H9 (cell line): ENCODE measurements at regions not wholly inside any gene's neighbourhood (a gene's known extent, or its start where the extent isn't known, plus 50 kb on each side); places are given as distances from the start of the nearest gene placed in this dataset.

Source experiments
- DNase-seq: peaks from one replicate; pipeline ENCODE4 v3.0.0-alpha.2; 2017
- H2AFZ ChIP-seq: one replicate; pipeline ENCODE4 v1.6.1; 2013; ENCODE audit warnings: mild to moderate bottlenecking, low read length, control low read depth, moderate library complexity
- H2AK5ac ChIP-seq: 2 replicates; pipeline ENCODE4 v1.6.1; 2013; ENCODE audit warnings: low read length, control low read depth, mixed read lengths; ENCODE audit not compliant: insufficient read length
- H2BK120ac ChIP-seq: one replicate; pipeline ENCODE4 v1.6.1; 2013; ENCODE audit warnings: low read depth, mild to moderate bottlenecking, low read length, control low read depth, inconsistent platforms; ENCODE audit not compliant: poor library complexity, severe bottlenecking
- H2BK12ac ChIP-seq: 2 replicates; pipeline ENCODE4 v1.6.1; 2013; ENCODE audit warnings: low read length, control low read depth, mixed read lengths, low read depth; ENCODE audit not compliant: insufficient read length
- H2BK15ac ChIP-seq: 2 replicates; pipeline ENCODE4 v1.6.1; 2013; ENCODE audit warnings: low read depth, low read length, control low read depth
- H2BK20ac ChIP-seq: one replicate; pipeline ENCODE4 v1.6.1; 2013; ENCODE audit warnings: low read depth, mild to moderate bottlenecking, low read length, control low read depth, inconsistent platforms; ENCODE audit not compliant: poor library complexity, severe bottlenecking
- H2BK5ac ChIP-seq: 2 replicates; pipeline ENCODE4 v1.6.1; 2013; ENCODE audit warnings: low read length, control low read depth, mixed read lengths; ENCODE audit not compliant: insufficient read length
- H3K14ac ChIP-seq: 2 replicates; pipeline ENCODE4 v1.6.1; 2013; ENCODE audit warnings: low read length, control low read depth; ENCODE audit not compliant: insufficient read depth
- H3K18ac ChIP-seq: 2 replicates; pipeline ENCODE4 v1.6.1; 2013; ENCODE audit warnings: low read depth, mild to moderate bottlenecking, mixed read lengths, low read length, control low read depth; ENCODE audit not compliant: insufficient read length
- H3K23ac ChIP-seq: 2 replicates; pipeline ENCODE4 v1.6.1; 2013; ENCODE audit warnings: low read length, control low read depth, mixed read lengths, low read depth; ENCODE audit not compliant: insufficient read length
- H3K23me2 ChIP-seq: 2 replicates; pipeline ENCODE4 v1.6.1; 2013; ENCODE audit warnings: low read depth, mild to moderate bottlenecking, mixed read lengths, low read length, control low read depth; ENCODE audit not compliant: insufficient read length, poor library complexity, severe bottlenecking
- H3K27ac ChIP-seq: 2 replicates; pipeline ENCODE4 v1.5.1; 2013; ENCODE audit warnings: low read length, control low read depth, mixed read lengths, low read depth; ENCODE audit not compliant: insufficient read length
- H3K27me3 ChIP-seq: 2 replicates; pipeline ENCODE4 v1.6.1; 2013; ENCODE audit warnings: low read length, control low read depth, inconsistent platforms; ENCODE audit not compliant: insufficient read depth
- H3K4ac ChIP-seq: 2 replicates; pipeline ENCODE4 v1.6.1; 2013; ENCODE audit warnings: low read depth, mild to moderate bottlenecking, control low read depth, inconsistent platforms, low read length, moderate library complexity
- H3K4me1 ChIP-seq: 2 replicates; pipeline ENCODE4 v1.6.1; 2013; ENCODE audit warnings: low read length, control low read depth, inconsistent platforms; ENCODE audit not compliant: insufficient read depth
- H3K4me2 ChIP-seq: 2 replicates; pipeline ENCODE4 v1.6.1; 2013; ENCODE audit warnings: low read length, control low read depth, mixed read lengths; ENCODE audit not compliant: insufficient read length, insufficient read depth
- H3K56ac ChIP-seq: 2 replicates; pipeline ENCODE4 v1.6.1; 2013; ENCODE audit warnings: low read depth, mild to moderate bottlenecking, mixed read lengths, low read length, control low read depth; ENCODE audit not compliant: insufficient read length
- H3K79me1 ChIP-seq: 2 replicates; pipeline ENCODE4 v1.6.1; 2013; ENCODE audit warnings: low read depth, mild to moderate bottlenecking, moderate library complexity, low read length, control low read depth, inconsistent platforms; ENCODE audit not compliant: insufficient read depth, poor library complexity, severe bottlenecking
- H3K79me2 ChIP-seq: 2 replicates; pipeline ENCODE4 v1.6.1; 2013; ENCODE audit warnings: low read length, control low read depth, inconsistent platforms; ENCODE audit not compliant: insufficient read depth
- H3K9ac ChIP-seq: 2 replicates; pipeline ENCODE4 v1.6.1; 2013; ENCODE audit warnings: low read length, control low read depth, mixed read lengths; ENCODE audit not compliant: insufficient read length; ENCODE audit errors: extremely low read depth
- H3K9me3 ChIP-seq: one replicate; pipeline ENCODE4 v1.6.1; 2013; ENCODE audit warnings: low read depth, low read length, inconsistent platforms; ENCODE audit not compliant: control insufficient read depth
- H3T11ph ChIP-seq: one replicate; pipeline ENCODE4 v1.6.1; 2013; ENCODE audit warnings: mild to moderate bottlenecking, low read length, control low read depth, inconsistent platforms
- H4K20me1 ChIP-seq: one replicate; pipeline ENCODE4 v1.6.1; 2013; ENCODE audit not compliant: control insufficient read depth, insufficient read length, insufficient read depth
- H4K5ac ChIP-seq: 2 replicates; pipeline ENCODE4 v1.6.1; 2013; ENCODE audit warnings: low read depth, mild to moderate bottlenecking, mixed read lengths, low read length, control low read depth; ENCODE audit not compliant: insufficient read length
- H4K8ac ChIP-seq: replicated peaks from 2 replicates; pipeline ENCODE4 v1.6.1; 2013; ENCODE audit warnings: low read length, control low read depth, mixed read lengths, low read depth; ENCODE audit not compliant: insufficient read length
- H4K91ac ChIP-seq: 2 replicates; pipeline ENCODE4 v1.6.1; 2013; ENCODE audit warnings: low read depth, mild to moderate bottlenecking, moderate library complexity, mixed read lengths, low read length, control low read depth; ENCODE audit not compliant: insufficient read length
- H3K27ac Mint-ChIP-seq, 3 experiments: 2 replicates in 2 of 3; 3 replicates in 1 of 3; pipeline ENCODE4 v1.8.0; 2020 to 2021; ENCODE audit warnings: mixed read lengths in 3 of 3, mild to moderate bottlenecking in 1 of 3, moderate library complexity in 1 of 3
- H3K27me3 Mint-ChIP-seq: 2 replicates; pipeline ENCODE4 v1.8.0; 2021; ENCODE audit warnings: low read depth, mild to moderate bottlenecking, moderate library complexity, mixed read lengths
- H3K36me3 Mint-ChIP-seq, 3 experiments: 2 replicates in 2 of 3; 3 replicates in 1 of 3; pipeline ENCODE4 v1.8.0; 2020 to 2021; ENCODE audit warnings: low read depth in 3 of 3, mixed read lengths in 3 of 3; ENCODE audit not compliant: insufficient read depth in 1 of 3
- H3K4me1 Mint-ChIP-seq, 2 experiments: 2 replicates each; pipeline ENCODE4 v1.8.0; 2020; ENCODE audit warnings: mixed read lengths in 2 of 2
- H3K4me3 Mint-ChIP-seq, 2 experiments: 2 replicates in 1 of 2; 3 replicates in 1 of 2; pipeline ENCODE4 v1.8.0; 2020 to 2021; ENCODE audit warnings: mild to moderate bottlenecking in 2 of 2, mixed read lengths in 2 of 2, moderate library complexity in 1 of 2
- H3K9me3 Mint-ChIP-seq, 2 experiments: 2 replicates in 1 of 2; 3 replicates in 1 of 2; pipeline ENCODE4 v1.8.0; 2020; ENCODE audit warnings: mild to moderate bottlenecking in 2 of 2, mixed read lengths in 2 of 2, moderate library complexity in 1 of 2
- CTCF ChIP-seq: fragments of 200-600 bp; sonication (generic); conservative IDR thresholded peaks from 3 replicates; pipeline ENCODE4 v1.8.0; 2021; ENCODE audit warnings: antibody characterized with exemption, mild to moderate bottlenecking
- WGBS: extraction: QIAGEN DNeasy Blood & Tissue Kit; methylation state at CpG from one replicate; pipeline ENCODE4 v1.1.7; 2013; ENCODE audit warnings: missing lambda C conversion rate, low lambda C conversion rate, mixed read lengths; ENCODE audit not compliant: insufficient read length; ENCODE audit errors: extremely low coverage; 5-methylcytosine and 5-hydroxymethylcytosine counted together

- no peak overlapping the region for H2BK12ac ChIP-seq
- H4K8ac ChIP-seq = no peak overlapping the region
- no peak for TF ChIP-seq CTCF
- H3K14ac ChIP-seq = no peak overlapping the region
- H3K79me2 ChIP-seq = no peaks in the 10 kb centered on the region
- no peaks in the 10 kb centered on the region for H4K20me1 ChIP-seq
- no peak overlapping the region for H3K23ac ChIP-seq
- H4K5ac ChIP-seq = no peak overlapping the region
- H3K9me3 Mint-ChIP-seq = no peaks in the 10 kb centered on the region
- H3K79me1 ChIP-seq = no peaks in the 10 kb centered on the region
- H3T11ph ChIP-seq = no peak overlapping the region
- DNase-seq = no peak
- no peak overlapping the region for H3K27ac Mint-ChIP-seq
- no peak overlapping the region for H2AK5ac ChIP-seq
- H3K27me3 Mint-ChIP-seq = no peaks in the 10 kb centered on the region
- no CpG with 5 or more reads among the region's 3 CpGs for WGBS
- H3K27ac ChIP-seq = no peak overlapping the region
- no peak overlapping the region for H4K91ac ChIP-seq
- no peak overlapping the region for H3K4me2 ChIP-seq
- H3K36me3 Mint-ChIP-seq = no peaks in the 10 kb centered on the region
- no peaks in the 10 kb centered on the region for H3K27me3 ChIP-seq
- no peaks in the 10 kb centered on the region for H3K9me3 ChIP-seq
- H3K4me1 ChIP-seq = no peaks in the 10 kb centered on the region
- H2BK15ac ChIP-seq = no peak overlapping the region
- no peak overlapping the region for H3K4me3 Mint-ChIP-seq
- no peak overlapping the region for H3K18ac ChIP-seq
- H3K4me1 Mint-ChIP-seq = no peaks in the 10 kb centered on the region
- no peak overlapping the region for H2BK20ac ChIP-seq
- no peak overlapping the region for H3K9ac ChIP-seq
- H2BK5ac ChIP-seq = no peak overlapping the region
- no peak overlapping the region for H2BK120ac ChIP-seq
- H2AFZ ChIP-seq = no peak overlapping the region
- H3K4ac ChIP-seq = no peak overlapping the region
- H3K56ac ChIP-seq = no peak overlapping the region
- no peaks in the 10 kb centered on the region for H3K23me2 ChIP-seq
Observed at GRCh38 chr3:177852001-177852807, 654.9 kb upstream of the TBL1XR1 start.
